GM19023 (cell line): ENCODE measurements at regions not wholly inside any gene's neighbourhood (a gene's known extent, or its start where the extent isn't known, plus 50 kb on each side); places are given as distances from the start of the nearest gene placed in this dataset.

Experiments used
- ATAC-seq: cut with Tn5 transposase; IDR thresholded peaks from one replicate; pipeline ENCODE4 v1.9.1; 2021; ENCODE audit warnings: mild to moderate bottlenecking, moderate library complexity; ENCODE audit not compliant: unreplicated experiment

GRCh38 chr7:15938115-15938514 lies 251.6 kb upstream of the MEOX2 start:
- ATAC-seq, result no peak

DNA sequence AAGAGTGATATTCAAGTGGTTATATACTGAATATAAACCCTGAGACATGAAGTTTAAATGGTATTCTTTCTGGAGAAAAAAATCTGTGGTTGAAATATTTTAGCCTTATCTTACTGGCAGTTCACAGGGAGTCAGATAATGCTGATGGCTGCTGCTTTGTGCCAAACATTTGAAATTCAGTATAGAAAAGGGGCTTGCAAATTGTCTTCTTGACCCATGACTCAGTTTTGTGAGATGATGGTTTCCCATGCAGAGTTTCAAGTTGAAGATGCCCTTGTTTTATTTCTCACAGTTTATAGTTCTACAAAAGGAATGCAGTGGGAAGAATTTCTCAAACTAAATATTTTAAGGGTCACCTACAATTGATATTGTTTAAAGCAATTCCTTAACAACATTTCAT lies 251.1 kb upstream of the MEOX2 start:
- no peak for ATAC-seq

GRCh38 chr7:15936991-15937390 lies 250.5 kb upstream of the MEOX2 start:
- ATAC-seq, result no peak

GRCh38 chr7:15932318-15932717 lies 245.8 kb upstream of the MEOX2 start:
- no peak for ATAC-seq

DNA sequence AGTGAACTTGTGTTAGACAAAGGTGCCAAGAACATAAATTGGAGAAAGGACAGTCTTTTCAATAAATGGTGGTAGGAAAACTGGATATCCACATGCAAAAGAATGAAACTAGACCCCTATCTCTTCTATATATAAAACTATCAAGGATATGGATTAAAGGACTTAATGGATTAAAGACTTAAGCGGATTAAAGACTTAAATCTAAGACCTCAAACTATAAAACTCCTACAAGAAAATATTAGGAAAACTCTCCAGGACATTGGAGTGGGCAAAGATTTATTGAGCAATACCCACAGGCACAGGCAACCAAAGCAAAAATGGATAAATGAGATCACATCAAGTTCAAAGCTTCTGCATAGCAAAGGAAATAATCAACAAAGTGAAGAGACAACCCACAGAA lies 242.9 kb upstream of the MEOX2 start:
- no peak for ATAC-seq

GRCh38 chr7:15925608-15926007 lies 239.1 kb upstream of the MEOX2 start:
- ATAC-seq, result peak; percentile 80

GRCh38 chr7:15924910-15925309 lies 238.4 kb upstream of the MEOX2 start:
- no peak for ATAC-seq

- no peak for ATAC-seq
Observed at GRCh38 chr7:15922002-15922401, 235.5 kb upstream of the MEOX2 start.

DNA sequence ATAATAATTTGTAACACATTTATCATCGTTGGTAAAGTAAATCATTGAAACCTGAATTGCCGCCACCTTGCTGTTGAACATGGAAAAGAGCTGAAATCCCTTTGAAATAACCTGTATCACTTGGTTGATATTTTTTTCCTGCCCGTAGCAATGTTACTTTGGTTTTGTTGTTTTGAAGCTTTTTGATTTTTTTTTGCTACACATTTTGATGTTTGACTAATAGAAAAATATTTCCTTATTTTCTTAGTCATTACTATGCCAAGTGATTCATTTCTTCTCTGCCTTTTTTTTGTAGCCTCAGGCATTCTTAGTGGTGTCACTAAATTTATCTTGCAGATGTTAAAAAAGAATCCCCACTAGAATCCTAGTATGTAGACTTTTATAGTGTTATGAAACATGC lies 235.1 kb upstream of the MEOX2 start:
- no peak for ATAC-seq

- ATAC-seq, result no peak
Observed at GRCh38 chr7:15920953-15921352, 234.5 kb upstream of the MEOX2 start.

GRCh38 chr7:15916681-15917380 lies 230.3 kb upstream of the MEOX2 start:
- no peak for ATAC-seq

- no peak for ATAC-seq
Observed at GRCh38 chr7:15915686-15916293, 229.3 kb upstream of the MEOX2 start.

GRCh38 chr7:15914611-15915010 lies 228.1 kb upstream of the MEOX2 start:
- ATAC-seq, result no peak

DNA sequence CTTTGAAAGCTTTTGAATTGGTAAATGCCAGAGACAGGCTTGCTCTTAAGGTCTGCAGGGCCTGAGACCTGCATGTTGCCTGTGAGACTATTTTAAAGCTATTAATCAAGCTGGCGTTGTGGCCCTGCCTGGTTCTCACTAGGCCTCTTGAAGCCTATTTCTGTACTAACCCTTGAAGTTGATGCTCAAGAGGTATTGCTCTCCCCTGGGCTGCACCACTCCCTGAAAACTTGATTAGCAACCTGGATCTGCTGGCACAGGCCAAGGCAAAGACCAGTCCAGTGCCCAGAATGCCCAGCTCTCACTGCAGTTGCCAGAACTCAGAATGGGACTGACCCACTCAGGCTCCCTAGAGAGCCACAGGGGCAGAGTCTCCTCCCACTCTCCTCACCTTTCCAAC lies 220.0 kb upstream of the MEOX2 start:
- ATAC-seq, result no peak

- no peak for ATAC-seq
Observed at GRCh38 chr7:15905251-15906040, 219.0 kb upstream of the MEOX2 start.

- no peak for ATAC-seq
Observed at GRCh38 chr7:15891151-15891881, 204.8 kb upstream of the MEOX2 start.

- ATAC-seq, result no peak
Observed at GRCh38 chr7:15889507-15889906, 203.0 kb upstream of the MEOX2 start.

- no peak for ATAC-seq
Observed at GRCh38 chr7:15888090-15888489, 201.6 kb upstream of the MEOX2 start.

GRCh38 chr7:15886626-15887025 lies 200.1 kb upstream of the MEOX2 start:
- ATAC-seq, result no peak

DNA sequence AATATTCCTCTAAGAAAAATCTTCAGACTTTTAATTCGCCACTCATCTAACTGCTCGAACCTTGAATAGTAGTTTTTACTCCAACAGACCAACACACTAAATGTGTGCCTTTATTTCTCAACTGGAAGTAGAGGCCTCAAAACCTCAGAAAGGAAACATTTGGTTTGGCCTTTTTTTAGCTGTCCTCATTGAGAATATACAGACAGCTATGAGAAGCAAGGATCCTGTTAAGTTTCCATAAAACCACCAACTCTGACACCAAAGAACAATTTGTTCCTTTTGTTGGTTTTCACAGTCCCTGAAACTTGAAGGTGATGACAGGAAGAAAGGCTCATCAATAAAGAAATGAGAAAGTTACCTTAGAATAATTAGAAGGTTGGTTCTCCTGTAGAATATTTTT lies 199.2 kb upstream of the MEOX2 start:
- ATAC-seq, result no peak

DNA sequence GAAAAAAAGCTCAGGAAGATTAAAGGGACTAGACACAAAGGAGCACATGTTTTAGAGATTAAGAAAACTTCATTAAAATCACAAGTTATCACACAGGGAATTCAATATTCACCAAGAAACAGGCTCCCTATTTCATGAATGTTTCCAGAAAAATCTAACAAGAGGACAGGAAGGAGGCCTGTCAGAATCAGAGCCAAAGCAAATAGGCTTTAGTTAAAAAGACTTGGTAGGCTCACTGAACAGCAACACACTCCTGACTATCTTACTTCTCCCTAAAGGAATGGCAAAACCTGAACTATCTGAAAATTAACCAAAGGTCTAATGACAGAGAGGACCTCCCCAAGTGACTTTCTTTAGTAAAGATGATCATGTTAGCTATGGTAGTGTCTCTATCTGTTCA lies 188.3 kb upstream of the MEOX2 start:
- no peak for ATAC-seq
